ENCODE measurements at regions not wholly inside any gene's neighbourhood (a gene's known extent, or its start where the extent isn't known, plus 50 kb on each side); places are given as distances from the start of the nearest gene placed in this dataset.
"Not testable (repeated sequence)": the region's sequence is repeated elsewhere in the genome, so short reads cannot be mapped to it uniquely, and the experiment has no call there.

- no peak for TF ChIP-seq TARDBP (IDR thresholded peaks at IDR 0.05)
- TF ChIP-seq ZNF384 (IDR thresholded peaks at IDR 0.05), result no peak
- TF ChIP-seq FOXA1 (IDR thresholded peaks at IDR 0.05), result no peak
- TF ChIP-seq HDGF (IDR thresholded peaks at IDR 0.05; ENCODE audit: borderline replicate concordance), result no peak
- no peak for TF ChIP-seq BHLHE40 (IDR thresholded peaks at IDR 0.05; ENCODE audit: borderline replicate concordance)
- no peak for TF ChIP-seq LEF1 (IDR thresholded peaks at IDR 0.05; ENCODE audit: borderline replicate concordance)
- TF ChIP-seq ELF4 (IDR thresholded peaks at IDR 0.05), result no peak
- TF ChIP-seq CTBP1 (IDR thresholded peaks at IDR 0.05; ENCODE audit: borderline replicate concordance), result no peak
- no peak for TF ChIP-seq NFRKB (IDR thresholded peaks at IDR 0.05)
- no peak for TF ChIP-seq SP1 (IDR thresholded peaks at IDR 0.05)
- TF ChIP-seq FOXM1 (IDR thresholded peaks at IDR 0.05; ENCODE audit: borderline replicate concordance), result no peak
- no peak for TF ChIP-seq SUZ12 (IDR thresholded peaks at IDR 0.05)
- TF ChIP-seq ARNT (IDR thresholded peaks at IDR 0.05), result no peak
- no peak for TF ChIP-seq PKNOX1 (IDR thresholded peaks at IDR 0.05)
- CTCF ChIA-PET, result no interaction called here
- POLR2A ChIA-PET, result no interaction called here
- DNase-seq (ENCODE audit: extremely low spot score), result no peak
Observed at GRCh38 chr4:167890226-167890625, 202.1 kb upstream of the ANXA10 start.

DNA sequence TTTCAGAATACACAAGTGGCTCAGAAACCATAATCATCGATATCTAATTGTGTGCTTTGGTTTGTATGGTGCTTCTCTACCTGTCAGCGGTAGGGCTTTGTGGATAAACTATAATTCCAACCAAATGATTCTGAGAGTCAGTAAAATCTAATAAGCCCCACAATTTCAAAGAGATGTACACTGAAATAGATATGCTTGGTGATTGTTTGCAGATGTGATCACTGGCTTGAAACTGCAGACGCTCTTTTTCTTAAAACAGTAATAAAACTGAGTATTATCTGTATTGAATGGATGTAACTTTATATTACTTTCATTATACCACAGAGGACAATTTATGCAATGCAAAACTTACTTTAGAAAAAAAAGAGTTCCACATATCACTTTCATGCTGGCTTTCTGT is 198.8 kb upstream of the ANXA10 start:
- TF ChIP-seq BHLHE40 (IDR thresholded peaks at IDR 0.05; ENCODE audit: borderline replicate concordance) (no peak), SUZ12 (IDR thresholded peaks at IDR 0.05) (no peak), NFRKB (IDR thresholded peaks at IDR 0.05) (no peak)
- CTCF ChIA-PET, result no interaction called here
- DNase-seq (ENCODE audit: extremely low spot score), result no peak
- POLR2A ChIA-PET, result no interaction called here

DNA sequence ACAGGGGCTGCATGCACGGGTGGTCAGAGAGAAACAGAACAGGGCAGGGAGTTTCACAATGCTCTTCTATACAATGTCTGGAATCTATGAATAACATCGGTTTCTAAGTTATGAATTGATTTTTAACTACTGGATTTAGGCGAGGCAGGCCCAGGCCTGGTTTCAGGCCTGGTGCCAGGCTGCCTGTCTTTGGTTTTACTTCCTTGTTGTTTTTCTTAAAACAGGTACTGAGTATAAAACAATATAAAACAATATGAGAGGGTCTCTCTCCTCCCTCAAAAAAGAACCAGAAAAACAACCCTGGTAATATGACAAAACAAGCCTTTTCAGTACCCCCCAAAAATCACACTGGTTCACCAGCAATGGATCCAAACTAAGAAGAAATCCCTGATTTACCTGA is 196.1 kb upstream of the ANXA10 start:
- CTCF ChIA-PET; POLR2A ChIA-PET; DNase-seq (ENCODE audit: extremely low spot score): not testable (repeated sequence)

DNA sequence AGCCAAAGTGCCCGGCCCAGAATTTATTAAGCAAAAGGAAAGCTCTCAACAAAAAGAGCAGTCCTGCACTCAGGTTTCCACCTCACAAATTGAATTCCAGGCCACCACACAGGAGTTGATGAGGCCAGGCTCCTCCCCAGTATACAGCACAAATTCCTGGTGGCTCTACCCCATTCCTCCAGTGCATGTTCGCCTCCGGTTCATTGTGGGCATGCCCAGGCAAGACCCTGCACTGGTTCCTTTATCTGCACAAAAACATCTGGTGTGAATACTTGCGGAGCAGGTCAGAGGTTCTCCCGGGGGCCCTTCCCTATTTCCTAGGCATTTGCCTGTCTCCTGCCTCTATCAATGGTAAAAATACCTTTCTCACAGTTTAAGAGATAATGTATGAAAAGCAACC is 195.2 kb upstream of the ANXA10 start:
- POLR2A ChIA-PET, result no interaction called here
- TF ChIP-seq ARNT (IDR thresholded peaks at IDR 0.05) (no peak), SUZ12 (IDR thresholded peaks at IDR 0.05) (no peak), PKNOX1 (IDR thresholded peaks at IDR 0.05) (no peak), HDGF (IDR thresholded peaks at IDR 0.05; ENCODE audit: borderline replicate concordance) (no peak), LEF1 (IDR thresholded peaks at IDR 0.05; ENCODE audit: borderline replicate concordance) (no peak), TARDBP (IDR thresholded peaks at IDR 0.05) (no peak), FOXA1 (IDR thresholded peaks at IDR 0.05) (no peak), FOXM1 (IDR thresholded peaks at IDR 0.05; ENCODE audit: borderline replicate concordance) (no peak), FOXK2 (IDR thresholded peaks at IDR 0.05) (no peak), BHLHE40 (IDR thresholded peaks at IDR 0.05; ENCODE audit: borderline replicate concordance) (no peak)
- CTCF ChIA-PET, result interaction anchor here (0.6 to 0.7 kb wide), 2 partner anchors 623 to 1271 kb away, joined by 3 read pairs; no protein-coding TSS in a partner anchor
- DNase-seq (ENCODE audit: extremely low spot score), result no peak

- POLR2A ChIA-PET, result no interaction called here
- no peak for DNase-seq (ENCODE audit: extremely low spot score)
- TF ChIP-seq ZNF384 (IDR thresholded peaks at IDR 0.05) (no peak), LEF1 (IDR thresholded peaks at IDR 0.05; ENCODE audit: borderline replicate concordance) (no peak), SUZ12 (IDR thresholded peaks at IDR 0.05) (no peak), BHLHE40 (IDR thresholded peaks at IDR 0.05; ENCODE audit: borderline replicate concordance) (no peak), HDGF (IDR thresholded peaks at IDR 0.05; ENCODE audit: borderline replicate concordance) (no peak), TARDBP (IDR thresholded peaks at IDR 0.05) (no peak), ARNT (IDR thresholded peaks at IDR 0.05) (no peak), FOXK2 (IDR thresholded peaks at IDR 0.05) (no peak), SP1 (IDR thresholded peaks at IDR 0.05) (no peak), PKNOX1 (IDR thresholded peaks at IDR 0.05) (no peak), FOXM1 (IDR thresholded peaks at IDR 0.05; ENCODE audit: borderline replicate concordance) (no peak), NFRKB (IDR thresholded peaks at IDR 0.05) (no peak), L3MBTL2 (conservative IDR thresholded peaks at IDR 0.05) (no peak), CTBP1 (IDR thresholded peaks at IDR 0.05; ENCODE audit: borderline replicate concordance) (no peak)
- CTCF ChIA-PET, result no interaction called here
Observed at GRCh38 chr4:167903291-167903721, 189.0 kb upstream of the ANXA10 start.

DNA sequence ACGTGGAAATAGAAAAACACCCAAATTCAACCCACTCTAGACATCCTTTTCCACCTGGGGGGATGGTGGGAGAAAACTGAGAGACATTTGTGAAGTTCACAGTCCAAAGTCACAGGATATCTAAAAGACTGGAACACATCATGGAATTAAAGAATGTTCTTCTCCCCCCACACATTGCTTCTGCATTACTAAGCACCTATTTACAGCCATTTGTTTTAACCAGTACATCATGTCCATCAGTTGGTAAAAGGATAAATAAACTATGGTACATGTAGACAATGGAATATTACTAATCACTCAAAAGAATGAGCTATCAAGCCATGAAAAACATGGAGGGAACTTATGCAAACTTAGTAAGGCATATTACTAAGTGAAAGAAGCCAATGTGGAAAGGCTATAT is 185.5 kb upstream of the ANXA10 start:
- ChIA-PET POLR2A (no interaction called here), CTCF (no interaction called here)
- no peak for TF ChIP-seq ELF4 (IDR thresholded peaks at IDR 0.05)
- TF ChIP-seq ARNT (IDR thresholded peaks at IDR 0.05), result no peak
- no peak for TF ChIP-seq SUZ12 (IDR thresholded peaks at IDR 0.05)
- no peak for TF ChIP-seq NFRKB (IDR thresholded peaks at IDR 0.05)
- no peak for TF ChIP-seq ZNF384 (IDR thresholded peaks at IDR 0.05)
- TF ChIP-seq LEF1 (IDR thresholded peaks at IDR 0.05; ENCODE audit: borderline replicate concordance), result no peak
- TF ChIP-seq FOXA1 (IDR thresholded peaks at IDR 0.05), result no peak
- no peak for TF ChIP-seq BHLHE40 (IDR thresholded peaks at IDR 0.05; ENCODE audit: borderline replicate concordance)
- no peak for TF ChIP-seq FOXK2 (IDR thresholded peaks at IDR 0.05)
- no peak for DNase-seq (ENCODE audit: extremely low spot score)

- ChIA-PET CTCF (no interaction called here), POLR2A (no interaction called here)
- no peak for TF ChIP-seq SP1 (IDR thresholded peaks at IDR 0.05)
- TF ChIP-seq PKNOX1 (IDR thresholded peaks at IDR 0.05), result no peak
- no peak for DNase-seq (ENCODE audit: extremely low spot score)
Observed at GRCh38 chr4:167908816-167909215, 183.5 kb upstream of the ANXA10 start.

- POLR2A ChIA-PET, CTCF ChIA-PET: not testable (repeated sequence)
Observed at GRCh38 chr4:167912535-167912934, 179.8 kb upstream of the ANXA10 start.

More at GRCh38 chr4:167912535-167912934, 179.8 kb upstream of the ANXA10 start:
- not testable (repeated sequence) for DNase-seq (ENCODE audit: extremely low spot score)
